ENCODE measurements at regions not wholly inside any gene's neighbourhood (a gene's known extent, or its start where the extent isn't known, plus 50 kb on each side); places are given as distances from the start of the nearest gene placed in this dataset.
A peak's percentile ranks its signal among the peaks of the same experiment; 100 is the strongest.

DNA sequence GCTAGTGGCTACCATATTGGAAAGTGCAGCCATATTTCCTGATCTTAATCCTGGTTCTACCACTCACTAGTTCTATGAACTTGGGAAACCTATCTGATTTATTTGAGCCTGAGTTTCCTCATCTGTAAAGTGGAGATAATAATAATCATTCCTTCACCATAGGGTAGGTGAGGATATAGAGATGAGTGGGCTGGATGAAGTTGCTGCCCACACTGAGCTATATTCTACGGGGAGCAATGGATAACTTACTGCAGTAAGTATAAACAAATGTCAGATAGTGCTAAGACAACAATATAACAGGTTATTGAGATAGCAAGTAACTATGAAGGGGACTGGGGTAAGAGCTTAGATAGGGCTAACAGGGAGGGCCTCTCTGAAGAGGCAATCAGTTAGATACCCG is 251.5 kb upstream of the ADAMTS9 start:
- no peak overlapping the region for H3K4me3 ChIP-seq (ENCODE audit: low read depth, low read length)
- no peak for DNase-seq (ENCODE audit: low read depth)
- TF ChIP-seq, protein P1, sequence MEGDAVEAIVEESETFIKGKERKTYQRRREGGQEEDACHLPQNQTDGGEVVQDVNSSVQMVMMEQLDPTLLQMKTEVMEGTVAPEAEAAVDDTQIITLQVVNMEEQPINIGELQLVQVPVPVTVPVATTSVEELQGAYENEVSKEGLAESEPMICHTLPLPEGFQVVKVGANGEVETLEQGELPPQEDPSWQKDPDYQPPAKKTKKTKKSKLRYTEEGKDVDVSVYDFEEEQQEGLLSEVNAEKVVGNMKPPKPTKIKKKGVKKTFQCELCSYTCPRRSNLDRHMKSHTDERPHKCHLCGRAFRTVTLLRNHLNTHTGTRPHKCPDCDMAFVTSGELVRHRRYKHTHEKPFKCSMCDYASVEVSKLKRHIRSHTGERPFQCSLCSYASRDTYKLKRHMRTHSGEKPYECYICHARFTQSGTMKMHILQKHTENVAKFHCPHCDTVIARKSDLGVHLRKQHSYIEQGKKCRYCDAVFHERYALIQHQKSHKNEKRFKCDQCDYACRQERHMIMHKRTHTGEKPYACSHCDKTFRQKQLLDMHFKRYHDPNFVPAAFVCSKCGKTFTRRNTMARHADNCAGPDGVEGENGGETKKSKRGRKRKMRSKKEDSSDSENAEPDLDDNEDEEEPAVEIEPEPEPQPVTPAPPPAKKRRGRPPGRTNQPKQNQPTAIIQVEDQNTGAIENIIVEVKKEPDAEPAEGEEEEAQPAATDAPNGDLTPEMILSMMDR (conservative IDR thresholded peaks at IDR 0.05; ENCODE audit: low read depth, low read length): no peak

DNA sequence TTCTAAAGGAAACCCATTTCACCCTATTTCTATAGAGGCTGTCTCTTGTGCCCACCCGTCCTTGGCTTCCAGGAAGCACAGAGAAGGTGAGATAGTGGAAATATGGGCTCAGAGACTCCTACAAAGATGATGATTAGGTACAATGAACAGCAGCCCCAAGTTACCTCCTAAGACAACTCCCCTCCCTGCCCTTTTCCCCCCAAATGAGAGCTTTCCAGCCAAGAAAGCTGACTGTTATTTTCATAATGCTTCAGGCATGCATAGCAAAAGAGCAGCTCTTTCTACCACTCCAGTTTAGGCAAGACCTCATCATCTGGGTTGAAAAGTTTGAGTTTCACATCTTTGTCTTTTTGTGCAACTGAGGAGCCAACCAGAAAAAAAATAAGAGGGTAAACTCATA is 248.8 kb upstream of the ADAMTS9 start:
- DNase-seq (ENCODE audit: low read depth): peak; percentile 9
- no peak overlapping the region for H3K4me3 ChIP-seq (ENCODE audit: low read depth, low read length)
- TF ChIP-seq, protein P1 (conservative IDR thresholded peaks at IDR 0.05; ENCODE audit: low read depth, low read length): no peak

DNA sequence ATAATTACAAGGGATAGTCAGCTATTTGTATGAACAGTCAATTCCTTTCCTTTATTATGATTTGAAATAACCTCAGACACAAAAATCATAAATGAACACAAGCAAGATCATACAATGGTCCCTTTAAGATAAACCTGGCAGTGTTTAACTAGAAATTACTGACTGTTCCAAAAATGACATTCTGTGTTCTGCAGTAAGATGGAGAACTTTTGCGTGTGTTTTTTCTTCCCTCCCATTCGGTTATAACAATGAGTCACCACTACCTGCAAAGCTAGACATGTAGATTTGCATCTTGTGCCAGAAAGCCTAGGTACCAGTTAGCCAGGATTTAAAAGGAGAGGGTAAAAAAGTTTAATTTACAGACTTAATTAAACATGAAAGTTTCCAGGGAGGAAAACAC is 248.2 kb upstream of the ADAMTS9 start:
- no peak for DNase-seq (ENCODE audit: low read depth)
- TF ChIP-seq, protein P1 (conservative IDR thresholded peaks at IDR 0.05; ENCODE audit: low read depth, low read length): no peak
- H3K4me3 ChIP-seq (ENCODE audit: low read depth, low read length): no peak overlapping the region

DNA sequence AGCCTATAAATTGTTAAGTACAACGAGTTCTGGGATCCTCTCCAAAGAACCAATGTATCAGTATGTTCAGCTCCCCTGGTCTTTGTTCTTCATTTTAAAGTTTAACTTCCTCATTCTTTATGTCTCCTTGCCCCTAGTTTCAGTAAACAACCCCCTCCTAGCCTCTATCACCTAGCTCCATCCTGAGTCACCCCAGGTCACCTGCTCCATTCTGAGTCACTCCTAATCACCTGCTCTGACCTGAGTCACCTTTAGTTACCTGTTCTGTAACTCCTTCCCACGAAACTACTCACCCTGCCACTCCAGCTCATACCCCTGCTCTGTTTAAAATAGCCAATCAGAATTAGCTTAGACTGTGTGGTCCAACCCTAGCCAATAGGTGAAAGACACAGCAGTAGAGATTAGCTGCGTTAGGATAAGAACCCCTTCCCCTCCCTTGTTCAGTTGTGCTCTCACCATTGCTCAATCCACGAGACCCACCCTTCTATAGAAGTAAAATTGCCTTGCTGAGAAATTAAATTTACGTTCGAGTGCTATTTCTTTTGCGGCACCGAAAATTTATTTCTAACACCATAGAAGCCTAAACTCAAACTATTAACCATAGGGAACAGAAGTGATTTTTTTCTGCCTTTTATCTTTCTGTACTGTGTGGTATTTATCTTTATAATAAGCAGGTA is 245.0 kb upstream of the ADAMTS9 start:
- no peak for DNase-seq (ENCODE audit: low read depth)
- no peak overlapping the region for H3K4me3 ChIP-seq (ENCODE audit: low read depth, low read length)
- TF ChIP-seq, protein P1 (conservative IDR thresholded peaks at IDR 0.05; ENCODE audit: low read depth, low read length): no peak

DNA sequence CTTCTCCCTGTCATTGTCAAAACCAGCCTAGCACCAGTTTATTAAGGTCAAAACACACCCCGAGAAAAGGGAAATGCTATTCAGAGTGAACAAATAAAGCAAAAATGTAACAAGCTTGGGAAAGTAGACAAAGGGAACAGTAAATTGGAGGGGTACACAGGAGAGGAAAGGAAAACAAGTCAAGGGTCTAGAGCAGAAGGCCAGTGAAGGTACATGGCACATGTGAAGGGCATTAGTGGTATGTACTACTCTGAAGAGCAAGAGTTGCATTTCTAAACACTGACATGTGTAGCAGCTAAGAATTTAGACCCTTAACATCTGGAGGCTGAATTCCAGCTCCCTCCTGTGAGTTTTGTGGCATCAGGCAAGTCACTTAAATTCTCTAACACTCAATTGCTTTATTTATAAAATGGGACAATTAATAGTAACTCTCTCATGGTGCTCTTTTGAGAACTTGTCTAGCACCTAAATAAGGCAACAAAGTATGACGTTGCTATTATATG is 244.3 kb upstream of the ADAMTS9 start:
- TF ChIP-seq, protein P1 (conservative IDR thresholded peaks at IDR 0.05; ENCODE audit: low read depth, low read length): no peak
- no peak for DNase-seq (ENCODE audit: low read depth)
- H3K4me3 ChIP-seq (ENCODE audit: low read depth, low read length): no peak overlapping the region

DNA sequence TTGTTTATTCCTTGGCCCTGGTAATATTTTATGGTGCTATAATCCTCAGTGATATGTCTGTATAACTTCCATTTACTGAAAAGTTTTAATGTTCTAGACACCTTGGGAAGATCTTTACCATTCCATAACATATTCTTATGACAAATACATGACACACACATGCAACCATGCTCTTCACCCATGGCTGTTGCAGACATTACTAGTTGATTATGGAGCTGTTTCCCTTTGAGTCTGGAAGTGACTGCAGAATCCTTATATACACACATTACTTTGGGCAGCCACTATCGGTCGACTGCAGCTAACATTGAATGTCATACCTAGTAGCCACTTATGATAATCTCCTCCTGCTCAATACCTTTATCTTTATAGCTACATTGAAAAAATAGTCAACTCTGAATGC is 243.1 kb upstream of the ADAMTS9 start:
- TF ChIP-seq, protein P1 (conservative IDR thresholded peaks at IDR 0.05; ENCODE audit: low read depth, low read length): no peak
- no peak overlapping the region for H3K4me3 ChIP-seq (ENCODE audit: low read depth, low read length)
- no peak for DNase-seq (ENCODE audit: low read depth)

DNA sequence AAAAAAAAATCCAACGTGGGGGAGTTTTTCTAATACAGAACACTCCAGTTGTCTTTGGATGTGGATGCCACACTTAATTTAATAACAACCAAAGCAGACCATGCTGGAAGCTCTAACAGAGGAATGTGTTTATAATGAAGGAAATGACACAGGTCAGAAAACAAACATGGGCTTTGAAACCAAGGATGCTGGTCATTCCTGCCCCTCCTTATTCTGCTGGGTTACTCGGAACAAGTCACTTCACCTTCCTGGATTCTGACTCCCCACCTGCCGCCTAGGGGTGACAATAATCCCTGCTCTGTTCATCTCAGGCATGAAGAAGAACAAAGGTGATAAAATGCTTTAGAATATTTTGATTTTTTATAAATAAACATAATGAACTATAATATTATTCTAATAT is 240.9 kb upstream of the ADAMTS9 start:
- no peak overlapping the region for H3K4me3 ChIP-seq (ENCODE audit: low read depth, low read length)
- TF ChIP-seq, protein P1 (conservative IDR thresholded peaks at IDR 0.05; ENCODE audit: low read depth, low read length): no peak
- no peak for DNase-seq (ENCODE audit: low read depth)
